Mucosa of descending colon (tissue), 3 donors: ENCODE measurements at regions not wholly inside any gene's neighbourhood (a gene's known extent, or its start where the extent isn't known, plus 50 kb on each side); places are given as distances from the start of the nearest gene placed in this dataset.
"Not testable (repeated sequence)": the region's sequence is repeated elsewhere in the genome, so short reads cannot be mapped to it uniquely, and the experiment has no call there.

ENCODE experiments used
- ATAC-seq: fragments of 200-7000 bp; cut with Tn5 transposase; one replicate; pipeline ENCODE4 v1.9.1; 2020; ENCODE audit warnings: mild to moderate bottlenecking, moderate library complexity
- DNase-seq, 3 donors: peaks; one replicate each; pipeline ENCODE4 v3.0.0-alpha.2; 2020
- H3K36me3 ChIP-seq: fragments of 200-600 bp; one replicate; pipeline ENCODE4 v1.8.0; 2021; ENCODE audit warnings: low read depth, mild to moderate bottlenecking
- H3K4me1 ChIP-seq: fragments of 200-600 bp; one replicate; pipeline ENCODE4 v1.8.0; 2021; ENCODE audit warnings: low read depth, mild to moderate bottlenecking
- H3K4me3 ChIP-seq: fragments of 200-600 bp; one replicate; pipeline ENCODE4 v1.8.0; 2021; ENCODE audit warnings: mild to moderate bottlenecking
- H3K9me3 ChIP-seq: fragments of 200-600 bp; one replicate; pipeline ENCODE4 v1.8.0; 2021; ENCODE audit warnings: mild to moderate bottlenecking
- intact Hi-C, 2 donors: fragments of 100-400 bp; cut with DNase I in 1 of 2; cut with micrococcal nuclease in 1 of 2; formaldehyde crosslinking; loops; one replicate each; pipeline versions ENCODE4 v1.11.0 to v1.11.1; 2022; cut with DNase I, micrococcal nuclease
- donor health status: DM: no; HTN: no; CAD: no; lungs with moderate emphysema.
- donor health status: DM: no; HTN: no; CAD: no.
- donor health status: DM: no; HTN: yes; CAD: no.

DNA sequence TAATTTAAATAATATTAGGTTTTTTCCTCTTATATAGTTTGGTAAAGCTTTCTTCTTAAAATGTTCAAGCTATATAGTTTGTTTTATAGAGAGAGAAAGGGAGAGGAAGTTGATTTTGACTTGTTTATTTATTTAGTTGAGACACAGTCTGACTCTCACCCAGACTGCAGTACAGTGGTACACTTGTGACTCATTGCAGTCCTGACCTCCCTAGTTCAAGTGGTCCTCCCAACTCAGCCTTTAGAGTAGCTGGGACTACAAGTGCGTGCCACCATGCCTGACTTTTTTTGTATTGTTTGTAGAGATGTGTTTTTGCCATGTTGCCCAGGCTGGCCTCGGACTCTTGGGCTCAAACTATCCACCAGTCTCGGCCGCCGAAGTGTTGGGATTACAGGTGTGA is 187.4 kb upstream of the TGIF2LY start:
- H3K36me3 ChIP-seq, DNase-seq, ATAC-seq, H3K4me1 ChIP-seq, H3K9me3 ChIP-seq, intact Hi-C loops, H3K4me3 ChIP-seq: not testable (repeated sequence)

DNA sequence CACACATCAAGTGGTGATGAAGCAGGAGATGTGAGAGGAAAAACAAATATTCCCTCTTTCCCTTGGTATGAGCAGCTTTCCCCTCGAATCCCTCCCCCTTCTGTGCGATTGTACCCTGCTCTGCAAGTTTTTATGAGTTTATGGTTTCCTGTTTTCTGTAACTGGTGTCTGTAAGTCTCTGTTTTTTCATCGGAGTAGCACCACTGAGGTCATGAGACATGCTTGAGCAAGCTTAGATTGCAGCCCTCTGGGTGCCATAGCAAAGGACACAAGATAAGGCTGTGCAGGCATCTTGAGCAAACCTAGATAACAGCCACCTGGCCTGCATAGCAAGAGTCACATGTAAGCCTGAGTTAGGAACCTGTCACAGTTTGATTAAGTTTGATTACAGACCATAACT is 174.6 kb upstream of the TGIF2LY start:
- not testable (repeated sequence) for DNase-seq, ATAC-seq

DNA sequence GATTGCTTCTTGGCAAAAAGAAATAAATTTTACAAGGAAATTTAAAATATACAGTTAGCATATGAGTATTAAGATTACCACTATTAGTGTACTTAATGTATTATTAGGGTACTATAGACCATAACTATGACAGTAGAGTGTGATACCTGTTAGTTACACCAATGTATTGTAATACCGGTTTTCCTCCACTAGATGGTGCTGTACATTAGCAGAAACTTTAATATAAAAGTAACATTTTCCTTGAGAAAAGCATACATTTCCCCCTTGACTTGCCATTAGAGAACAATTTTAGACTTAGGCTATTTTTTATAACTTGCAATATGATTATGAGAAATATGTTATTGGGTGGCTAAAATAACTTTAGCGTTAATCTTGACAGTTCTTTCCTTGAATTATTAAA is 173.3 kb upstream of the TGIF2LY start:
- intact Hi-C loops, ATAC-seq, H3K4me3 ChIP-seq, H3K36me3 ChIP-seq, DNase-seq, H3K9me3 ChIP-seq, H3K4me1 ChIP-seq: not testable (repeated sequence)

More for the DNA sequence above, 174.6 kb upstream of the TGIF2LY start:
- H3K4me3 ChIP-seq, intact Hi-C loops, H3K4me1 ChIP-seq, H3K9me3 ChIP-seq, H3K36me3 ChIP-seq: not testable (repeated sequence)

DNA sequence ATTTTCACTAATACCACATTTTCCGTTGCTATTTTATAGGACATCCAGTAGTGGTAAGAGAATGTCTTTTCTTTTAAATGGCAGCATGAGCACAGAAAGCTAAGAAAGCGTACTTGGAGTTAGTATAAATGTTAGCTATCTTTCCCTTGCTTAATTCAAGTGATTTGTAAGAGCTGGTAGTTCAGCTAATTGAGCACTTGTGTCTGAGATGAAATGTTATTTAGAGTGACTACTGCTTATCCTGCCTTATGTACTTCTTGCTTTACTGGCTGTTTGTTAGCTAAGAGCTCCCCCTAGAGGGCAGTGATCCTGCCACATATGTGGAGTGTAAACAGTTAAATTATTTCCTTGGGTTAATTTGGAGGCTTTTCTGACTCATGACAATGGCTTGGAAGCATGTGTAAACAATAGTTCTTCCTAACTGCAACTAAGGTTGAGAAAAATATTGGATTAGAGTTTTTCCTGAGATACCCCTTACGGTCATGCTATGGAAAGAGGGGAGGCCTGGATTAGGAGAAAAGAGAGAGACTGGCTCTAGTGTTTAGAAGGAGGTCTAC is 171.9 kb upstream of the TGIF2LY start:
- ATAC-seq, result not testable (repeated sequence)

DNA sequence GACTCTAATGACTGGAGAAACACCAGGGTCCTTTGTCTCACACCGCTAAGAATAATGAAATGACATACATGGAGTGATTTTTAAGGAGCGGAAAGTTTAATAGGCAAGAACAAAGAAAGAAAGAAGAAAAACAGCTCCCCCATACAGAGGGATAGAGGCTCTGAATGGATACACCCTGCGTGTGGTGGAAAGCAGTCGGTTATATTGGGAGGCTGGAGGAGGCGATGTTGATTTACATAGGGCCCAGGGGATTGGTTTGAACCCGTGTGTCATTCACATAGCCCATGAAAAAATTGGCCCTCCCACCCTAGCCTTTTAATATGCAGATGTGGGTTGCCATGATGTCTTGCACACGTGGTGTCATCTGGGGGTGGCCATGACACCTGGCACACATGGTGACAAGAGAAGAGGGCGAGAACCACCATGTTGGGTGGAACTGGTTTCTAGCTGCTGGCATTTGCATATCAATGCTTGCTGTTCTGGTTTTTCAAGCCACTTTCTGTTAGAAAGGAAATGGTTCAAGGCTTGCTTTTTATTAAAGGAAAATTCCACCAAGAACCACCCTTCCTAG is 168.5 kb upstream of the TGIF2LY start:
- H3K4me1 ChIP-seq, H3K36me3 ChIP-seq, intact Hi-C loops, H3K4me3 ChIP-seq, H3K9me3 ChIP-seq, ATAC-seq, DNase-seq: not testable (repeated sequence)

More for the DNA sequence above, 171.9 kb upstream of the TGIF2LY start:
- H3K4me3 ChIP-seq, H3K36me3 ChIP-seq, DNase-seq, H3K9me3 ChIP-seq, intact Hi-C loops, H3K4me1 ChIP-seq: not testable (repeated sequence)
